ENCODE measurements at regions not wholly inside any gene's neighbourhood (a gene's known extent, or its start where the extent isn't known, plus 50 kb on each side); places are given as distances from the start of the nearest gene placed in this dataset.
A peak's percentile ranks its signal among the peaks of the same experiment; 100 is the strongest.

GRCh38 chr4:62531731-62532130, 1331.6 kb downstream of the ADGRL3 start:
- Histone ChIP-seq H3K4me1 (ENCODE audit: control insufficient read depth, insufficient read depth, low read length) (no peaks in the 10 kb centered on the region), H2AFZ (ENCODE audit: control insufficient read depth, low read depth, low read length) (no peak overlapping the region), H3K4me2 (ENCODE audit: control insufficient read depth, insufficient read depth) (no peak overlapping the region), H3K27me3 (replicated peaks in 1 of 2; ENCODE audit: control insufficient read depth in 2 of 2, insufficient read depth in 2 of 2, low read length in 1 of 2) (no peaks in the 10 kb centered on the region), H3K79me2 (ENCODE audit: control insufficient read depth, insufficient read depth, low read length) (no peaks in the 10 kb centered on the region), H3K9ac (ENCODE audit: control insufficient read depth, insufficient read depth, low read length) (no peak overlapping the region), H3K27ac (ENCODE audit: control insufficient read depth, insufficient read depth) (no peak overlapping the region), H3K9me3 (replicated peaks; ENCODE audit: control insufficient read depth, insufficient read depth, low read length) (no peaks in the 10 kb centered on the region), H3K36me3 (ENCODE audit: control insufficient read depth in 2 of 2, insufficient read depth in 2 of 2, low read length in 1 of 2) (no peaks in the 10 kb centered on the region), H4K20me1 (ENCODE audit: control insufficient read depth, insufficient read depth) (no peaks in the 10 kb centered on the region), H3K4me3 (no peak overlapping the region)
- no peak for ATAC-seq
- TF ChIP-seq CBX3 (IDR thresholded peaks at IDR 0.05; ENCODE audit: borderline replicate concordance, low read depth) (no peak), BMI1 (IDR thresholded peaks at IDR 0.05; ENCODE audit: borderline replicate concordance) (peak; percentile 71; the same call in 1 of the 2 replicates)
- FAIRE-seq = no peak
- CTCF ChIA-PET = interaction anchor here (0.9 to 1.0 kb wide), 2 partner anchors 12 to 13 kb away, joined by 3 read pairs; no protein-coding TSS in a partner anchor
- RAD21 ChIA-PET (ENCODE audit: unreplicated experiment) = no interaction called here
- 0% methylated on average over 1 of the region's 1 CpG for WGBS (ENCODE audit: insufficient coverage, insufficient replicate concordance, low lambda C conversion rate, missing lambda C conversion rate)
- intact Hi-C loops (cut with micrococcal nuclease; ENCODE audit: unreplicated experiment) = no loop called here
- no TSS peak for BruUV-seq (replicated peaks)
- no peak for DNase-seq (ENCODE audit: low read depth, low spot score)
- in situ Hi-C loops (cut with MboI) = no loop called here
- SMC1A ChIA-PET (ENCODE audit: uncharacterized antibody, unreplicated experiment) = no interaction called here
- POLR2A ChIA-PET = no interaction called here

DNA sequence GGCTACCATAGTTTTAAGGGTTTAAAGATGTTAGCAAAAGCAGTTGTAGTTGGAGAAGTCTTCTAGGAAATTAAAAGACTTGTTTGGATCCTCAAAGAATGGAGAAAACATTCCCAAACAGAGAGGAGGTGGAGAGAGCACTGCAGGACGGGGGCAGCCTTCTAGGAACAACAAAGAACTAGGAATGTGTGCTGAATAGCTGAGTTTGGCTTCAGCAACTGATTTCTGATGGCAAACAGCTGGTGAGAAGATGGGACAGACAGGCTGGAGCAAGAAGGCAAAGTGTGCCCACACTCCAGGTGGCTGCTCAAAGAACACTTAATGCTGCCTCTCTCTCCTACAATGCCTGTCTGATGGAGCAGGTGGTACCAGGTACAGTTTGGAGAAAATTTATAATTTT, 1331.1 kb downstream of the ADGRL3 start:
- no peak overlapping the region for H3K27ac ChIP-seq (ENCODE audit: control insufficient read depth, insufficient read depth)
- ATAC-seq = no peak
- H2AFZ ChIP-seq (ENCODE audit: control insufficient read depth, low read depth, low read length) = no peak overlapping the region
- H3K4me2 ChIP-seq (ENCODE audit: control insufficient read depth, insufficient read depth) = no peak overlapping the region
- 0% methylated on average over 1 of the region's 1 CpG for WGBS (ENCODE audit: insufficient coverage, insufficient replicate concordance, low lambda C conversion rate, missing lambda C conversion rate)
- TF ChIP-seq, protein P1, sequence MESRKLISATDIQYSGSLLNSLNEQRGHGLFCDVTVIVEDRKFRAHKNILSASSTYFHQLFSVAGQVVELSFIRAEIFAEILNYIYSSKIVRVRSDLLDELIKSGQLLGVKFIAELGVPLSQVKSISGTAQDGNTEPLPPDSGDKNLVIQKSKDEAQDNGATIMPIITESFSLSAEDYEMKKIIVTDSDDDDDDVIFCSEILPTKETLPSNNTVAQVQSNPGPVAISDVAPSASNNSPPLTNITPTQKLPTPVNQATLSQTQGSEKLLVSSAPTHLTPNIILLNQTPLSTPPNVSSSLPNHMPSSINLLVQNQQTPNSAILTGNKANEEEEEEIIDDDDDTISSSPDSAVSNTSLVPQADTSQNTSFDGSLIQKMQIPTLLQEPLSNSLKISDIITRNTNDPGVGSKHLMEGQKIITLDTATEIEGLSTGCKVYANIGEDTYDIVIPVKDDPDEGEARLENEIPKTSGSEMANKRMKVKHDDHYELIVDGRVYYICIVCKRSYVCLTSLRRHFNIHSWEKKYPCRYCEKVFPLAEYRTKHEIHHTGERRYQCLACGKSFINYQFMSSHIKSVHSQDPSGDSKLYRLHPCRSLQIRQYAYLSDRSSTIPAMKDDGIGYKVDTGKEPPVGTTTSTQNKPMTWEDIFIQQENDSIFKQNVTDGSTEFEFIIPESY (IDR thresholded peaks at IDR 0.05) = no peak
- TF ChIP-seq IKZF2 (IDR thresholded peaks at IDR 0.05) (no peak), NFYA (IDR thresholded peaks at IDR 0.05; ENCODE audit: borderline replicate concordance, low read depth, low read length) (no peak), E4F1 (IDR thresholded peaks at IDR 0.05; ENCODE audit: borderline replicate concordance, partially characterized antibody) (no peak)
- ChIA-PET SMC1A (ENCODE audit: uncharacterized antibody, unreplicated experiment) (no interaction called here), POLR2A (no interaction called here), CTCF (interaction anchor here (0.9 to 1.0 kb wide), 2 partner anchors 12 to 13 kb away, joined by 3 read pairs; no protein-coding TSS in a partner anchor), RAD21 (ENCODE audit: unreplicated experiment) (no interaction called here)
- intact Hi-C loops (cut with micrococcal nuclease; ENCODE audit: unreplicated experiment) = no loop called here
- H4K20me1 ChIP-seq (ENCODE audit: control insufficient read depth, insufficient read depth) = no peaks in the 10 kb centered on the region
- DNase-seq (ENCODE audit: low read depth, low spot score) = no peak
- no peaks in the 10 kb centered on the region for H3K36me3 ChIP-seq (ENCODE audit: control insufficient read depth in 2 of 2, insufficient read depth in 2 of 2, low read length in 1 of 2)
- no peak overlapping the region for H3K9ac ChIP-seq (ENCODE audit: control insufficient read depth, insufficient read depth, low read length)
- no peak for FAIRE-seq
- no peaks in the 10 kb centered on the region for H3K79me2 ChIP-seq (ENCODE audit: control insufficient read depth, insufficient read depth, low read length)
- H3K27me3 ChIP-seq (replicated peaks in 1 of 2; ENCODE audit: control insufficient read depth in 2 of 2, insufficient read depth in 2 of 2, low read length in 1 of 2) = no peaks in the 10 kb centered on the region
- no TSS peak for BruUV-seq (replicated peaks)
- H3K9me3 ChIP-seq (replicated peaks; ENCODE audit: control insufficient read depth, insufficient read depth, low read length) = no peaks in the 10 kb centered on the region
- no peak overlapping the region for H3K4me3 ChIP-seq
- H3K4me1 ChIP-seq (ENCODE audit: control insufficient read depth, insufficient read depth, low read length) = no peaks in the 10 kb centered on the region
- in situ Hi-C loops (cut with MboI) = no loop called here

All from GM12878 (cell line).